ENCODE measurements at regions not wholly inside any gene's neighbourhood (a gene's known extent, or its start where the extent isn't known, plus 50 kb on each side); places are given as distances from the start of the nearest gene placed in this dataset.
"Not testable (repeated sequence)": the region's sequence is repeated elsewhere in the genome, so short reads cannot be mapped to it uniquely, and the experiment has no call there.

GRCh38 chr6:14217728-14218518 is 100.4 kb downstream of the CD83 start:
- DNase-seq (ENCODE audit: low spot score): no peak

- no peak for DNase-seq (ENCODE audit: low spot score)
These were observed 100.9 kb downstream of the CD83 start for GRCh38 chr6:14218519-14218800.

- DNase-seq (ENCODE audit: low spot score): no peak
These were observed 104.2 kb downstream of the CD83 start for GRCh38 chr6:14221564-14222279.

GRCh38 chr6:14222956-14223355 is 105.4 kb downstream of the CD83 start:
- no peak for DNase-seq (ENCODE audit: low spot score)

- DNase-seq (ENCODE audit: low spot score): no peak
These were observed 107.0 kb downstream of the CD83 start for GRCh38 chr6:14224359-14225103.

GRCh38 chr6:14226051-14226660 is 108.6 kb downstream of the CD83 start:
- no peak for DNase-seq (ENCODE audit: low spot score)

GRCh38 chr6:14228571-14228970 is 111.0 kb downstream of the CD83 start:
- DNase-seq (ENCODE audit: low spot score): no peak

- no peak for DNase-seq (ENCODE audit: low spot score)
These were observed 113.5 kb downstream of the CD83 start for GRCh38 chr6:14231071-14231483.

GRCh38 chr6:14231501-14232280 is 114.1 kb downstream of the CD83 start:
- DNase-seq (ENCODE audit: low spot score): no peak

GRCh38 chr6:14232889-14233288 is 115.3 kb downstream of the CD83 start:
- no peak for DNase-seq (ENCODE audit: low spot score)

GRCh38 chr6:14235653-14236356 is 118.2 kb downstream of the CD83 start:
- no peak for DNase-seq (ENCODE audit: low spot score)

- DNase-seq (ENCODE audit: low spot score): no peak
These were observed 121.5 kb downstream of the CD83 start for GRCh38 chr6:14239097-14239496.

- DNase-seq (ENCODE audit: low spot score): no peak
These were observed 123.0 kb downstream of the CD83 start for GRCh38 chr6:14240411-14241166.

GRCh38 chr6:14241255-14242070 is 123.9 kb downstream of the CD83 start:
- DNase-seq (ENCODE audit: low spot score): no peak

- not testable (repeated sequence) for DNase-seq (ENCODE audit: low spot score)
These were observed 125.3 kb downstream of the CD83 start for GRCh38 chr6:14242912-14243311.

GRCh38 chr6:14243597-14243996 is 126.0 kb downstream of the CD83 start:
- no peak for DNase-seq (ENCODE audit: low spot score)

GRCh38 chr6:14246876-14247275 is 129.3 kb downstream of the CD83 start:
- DNase-seq (ENCODE audit: low spot score): no peak

GRCh38 chr6:14250573-14250972 is 133.0 kb downstream of the CD83 start:
- DNase-seq (ENCODE audit: low spot score): no peak
